HG02678 (cell line): ENCODE measurements at regions not wholly inside any gene's neighbourhood (a gene's known extent, or its start where the extent isn't known, plus 50 kb on each side); places are given as distances from the start of the nearest gene placed in this dataset.
"Not testable (repeated sequence)": the region's sequence is repeated elsewhere in the genome, so short reads cannot be mapped to it uniquely, and the experiment has no call there.

Source experiments
- ATAC-seq: cut with Tn5 transposase; IDR thresholded peaks from one replicate; pipeline ENCODE4 v1.9.1; 2021; ENCODE audit warnings: mild to moderate bottlenecking, moderate library complexity; ENCODE audit not compliant: unreplicated experiment

DNA sequence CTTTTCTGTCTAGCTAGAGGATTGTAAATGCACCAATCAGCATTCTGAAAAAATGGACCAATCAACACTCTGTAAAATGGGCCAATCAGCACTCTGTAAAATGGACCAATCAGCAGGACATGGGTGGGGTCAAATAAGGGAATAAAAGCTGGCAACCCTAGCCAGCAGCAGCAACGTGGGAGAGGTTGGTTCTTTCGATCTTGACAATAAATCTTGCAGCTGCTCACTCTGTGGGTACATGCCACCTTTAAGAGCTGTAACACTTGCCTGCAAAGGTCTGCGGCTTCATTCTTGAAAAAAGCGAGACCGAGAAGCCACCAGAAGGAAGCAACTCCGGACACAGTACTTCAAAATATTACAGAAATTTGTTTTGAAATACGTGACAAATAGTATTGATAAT is 424.6 kb upstream of the CDH9 start:
- no peak for ATAC-seq

DNA sequence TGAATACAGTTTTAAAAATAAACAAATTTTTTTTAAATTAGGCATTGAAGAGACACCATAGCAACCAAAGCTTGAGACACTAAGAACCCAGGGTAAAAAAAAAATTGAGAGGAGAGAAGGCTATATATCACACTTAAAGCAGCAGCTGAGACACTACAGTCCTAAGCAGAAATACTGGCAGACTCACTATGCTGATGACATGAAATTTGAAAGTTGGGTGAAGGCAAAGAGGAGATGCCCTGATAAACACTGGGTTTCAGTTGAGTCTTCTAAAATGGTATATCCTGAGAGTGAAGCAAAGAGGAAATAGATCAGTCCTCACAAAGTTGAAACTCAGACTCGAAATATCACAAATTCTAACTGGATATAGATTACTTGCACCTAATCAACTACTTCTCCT is 419.9 kb upstream of the CDH9 start:
- ATAC-seq, result no peak

DNA sequence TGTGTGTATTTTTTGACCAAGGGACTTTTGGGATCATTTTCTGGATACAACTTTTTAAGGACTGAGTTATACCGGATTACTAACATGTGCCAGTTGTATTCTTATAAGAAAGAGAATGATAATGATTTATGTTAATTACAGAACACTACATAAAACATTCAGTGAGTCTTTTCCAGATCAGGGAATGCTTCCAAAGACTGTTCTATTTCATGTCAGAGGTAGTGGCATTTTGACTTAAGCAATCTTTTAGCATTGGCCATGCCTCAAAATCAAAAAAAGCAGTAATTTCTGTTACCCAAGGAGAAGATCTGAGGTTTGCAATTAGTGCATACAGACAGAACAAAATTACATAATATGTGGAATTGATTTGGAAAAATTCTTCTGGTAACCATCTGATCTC is 413.0 kb upstream of the CDH9 start:
- ATAC-seq, result no peak

DNA sequence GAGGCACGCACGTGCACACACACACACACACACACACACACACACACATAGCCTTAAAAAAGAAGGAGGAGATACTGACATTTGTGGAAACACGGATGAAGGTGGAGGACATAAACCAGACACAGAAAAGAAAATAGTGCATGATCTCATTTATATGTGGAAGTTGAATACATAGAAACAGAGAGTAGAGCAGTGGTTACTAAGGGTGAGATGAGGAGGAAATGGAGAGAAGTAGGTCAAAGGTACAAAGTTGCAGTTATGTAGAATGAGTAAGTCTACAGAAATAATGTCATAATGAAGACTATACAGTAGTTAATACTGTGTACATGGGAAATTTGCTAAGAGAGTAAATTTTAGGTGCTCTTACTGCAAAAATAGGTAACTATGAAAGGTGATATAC is 412.2 kb upstream of the CDH9 start:
- no peak for ATAC-seq

DNA sequence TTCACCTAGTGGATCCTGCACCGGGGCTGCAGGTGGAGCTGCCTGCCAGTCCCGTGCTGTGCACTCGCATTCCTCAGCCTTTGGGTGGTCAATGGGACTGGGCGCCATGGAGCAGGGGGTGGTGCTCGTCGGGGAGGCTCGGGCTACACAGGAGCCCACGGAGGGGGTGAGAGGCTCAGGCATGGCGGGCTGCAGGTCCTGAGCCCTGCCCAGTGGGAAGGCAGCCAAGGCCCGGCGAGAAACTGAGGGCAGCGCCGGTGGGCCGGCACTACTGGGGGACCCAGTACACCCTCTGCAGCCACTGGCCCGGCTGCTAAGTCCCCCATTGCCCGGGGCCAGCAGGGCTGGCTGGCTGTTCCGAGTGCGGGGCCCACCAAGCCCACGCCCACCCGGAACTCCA is 401.0 kb upstream of the CDH9 start:
- not testable (repeated sequence) for ATAC-seq

DNA sequence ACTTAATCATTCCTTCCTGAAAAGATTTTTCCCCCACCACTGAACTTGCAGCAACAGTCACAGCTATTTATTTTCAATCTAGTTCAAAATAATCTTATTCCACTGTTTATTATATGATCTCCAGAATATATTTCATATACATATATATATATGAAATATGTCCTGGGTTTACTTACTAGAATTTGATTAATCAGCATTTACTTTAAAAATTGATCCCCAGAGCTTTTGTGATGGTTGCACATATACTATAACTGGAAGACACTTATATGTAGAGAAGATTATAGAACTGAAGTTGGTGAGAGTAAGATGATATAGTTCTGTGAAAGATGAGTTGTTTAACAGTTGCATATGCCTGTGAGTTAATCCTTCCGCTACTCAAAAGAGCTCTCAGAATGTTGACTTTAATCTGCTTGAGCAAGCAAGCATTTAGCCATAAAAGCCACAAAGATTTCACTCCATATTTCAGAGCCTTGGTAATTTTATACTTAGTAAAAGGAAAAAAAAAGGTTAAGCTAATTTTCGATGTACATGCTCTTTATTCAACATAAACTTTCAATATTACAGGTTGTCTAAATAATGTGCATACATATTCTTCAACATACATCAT is 399.3 kb upstream of the CDH9 start:
- no peak for ATAC-seq

DNA sequence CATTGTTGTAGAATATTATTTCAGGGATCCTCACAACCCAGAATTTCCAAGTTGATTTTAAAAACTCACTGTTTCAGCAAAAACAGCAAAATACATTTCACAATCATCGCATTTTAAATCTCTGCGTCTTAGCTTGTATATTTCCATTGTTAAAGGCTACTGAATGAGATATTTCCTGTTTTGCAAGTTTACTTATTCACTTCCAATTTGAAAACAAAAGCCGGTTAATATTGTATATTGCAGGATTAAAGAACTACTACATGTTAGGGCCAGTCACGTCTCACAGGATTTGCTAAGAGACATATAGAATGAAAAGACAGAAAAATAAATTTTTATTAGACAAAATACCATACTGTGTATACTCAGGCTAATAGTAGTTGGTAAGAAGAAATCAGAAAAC is 395.9 kb upstream of the CDH9 start:
- ATAC-seq, result no peak

DNA sequence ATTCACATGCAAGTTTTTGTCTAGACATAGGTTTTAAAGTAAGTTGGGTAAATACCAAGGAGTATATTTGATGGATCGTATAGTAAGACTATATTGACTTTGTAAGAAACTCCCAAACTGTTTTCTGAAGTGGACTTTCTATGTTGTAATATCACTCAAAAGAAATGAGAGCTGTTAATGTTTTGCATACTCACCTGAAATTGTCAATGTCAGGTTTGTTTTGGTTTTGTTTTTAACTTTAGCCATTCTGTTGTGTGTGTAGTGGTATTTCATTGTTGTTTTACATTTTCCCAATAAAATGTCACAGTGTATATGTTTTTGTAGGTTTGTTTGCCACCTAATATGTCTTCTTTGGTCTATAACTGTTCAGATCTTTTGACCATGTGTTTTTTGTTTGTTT is 375.7 kb upstream of the CDH9 start:
- ATAC-seq, result no peak

DNA sequence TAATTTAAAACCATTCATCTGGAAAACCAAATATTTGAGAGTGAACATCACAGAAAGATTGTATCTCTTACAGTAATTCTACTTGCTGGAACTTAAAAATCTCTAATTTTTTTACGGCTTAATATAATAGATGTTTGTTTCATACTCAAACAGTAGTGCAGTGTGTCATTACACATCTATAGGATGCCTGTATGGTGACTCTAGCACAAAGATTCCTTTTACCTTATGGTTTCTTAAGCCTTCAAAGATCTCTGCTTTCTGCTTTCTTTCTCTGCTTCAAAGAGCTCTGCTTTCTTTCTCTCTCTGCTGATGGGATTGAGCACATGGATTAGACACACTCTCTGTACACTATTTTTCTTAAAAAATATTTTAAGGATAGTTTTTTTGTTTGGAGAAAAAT is 374.0 kb upstream of the CDH9 start:
- ATAC-seq, result no peak

DNA sequence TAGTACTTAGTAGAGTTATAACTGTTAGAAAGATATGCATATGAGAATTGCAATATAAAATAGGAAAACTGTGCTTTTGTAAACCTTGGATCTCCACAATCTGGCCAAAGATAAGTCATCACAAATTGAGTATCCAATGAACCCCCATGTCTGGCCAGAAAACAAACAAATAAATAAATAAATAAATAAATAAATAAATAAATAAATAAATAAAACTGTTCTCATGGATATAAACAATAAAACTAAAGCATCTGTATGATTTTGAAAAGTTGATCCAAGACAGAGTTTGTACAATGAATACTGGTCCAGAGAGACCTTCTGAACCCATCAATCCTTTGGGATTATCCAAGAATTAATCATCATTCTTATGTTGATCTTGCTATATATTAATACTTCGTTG is 367.6 kb upstream of the CDH9 start:
- no peak for ATAC-seq

DNA sequence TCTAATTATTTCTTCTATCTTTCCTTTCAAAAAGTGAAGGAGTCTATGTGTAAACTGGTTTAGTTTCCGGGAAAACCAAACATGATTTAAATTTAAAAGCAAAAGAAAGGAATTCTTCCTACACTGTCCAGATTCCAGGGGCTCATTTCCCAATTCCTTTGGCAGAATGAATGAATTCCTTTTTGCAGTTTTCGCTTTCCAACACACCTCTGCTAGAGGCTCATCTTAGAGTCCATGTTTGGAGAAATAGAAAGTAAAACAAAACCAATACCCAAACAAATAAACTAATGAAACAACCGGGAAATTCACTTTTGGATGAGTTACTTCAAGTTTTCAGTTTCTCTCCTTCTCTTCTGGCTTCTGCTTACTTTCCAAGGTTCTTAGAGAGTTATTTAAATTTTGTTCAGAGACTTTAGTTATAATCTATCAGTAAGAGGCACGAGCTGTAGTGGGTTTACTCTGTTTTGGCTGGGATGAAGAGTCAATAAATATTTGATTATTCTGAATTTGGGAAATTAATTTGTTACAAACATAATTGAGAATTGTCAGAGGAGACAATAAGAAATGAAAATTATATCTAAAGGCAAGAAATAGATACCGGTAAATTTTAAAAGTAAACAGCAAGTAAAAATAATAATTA is 365.0 kb upstream of the CDH9 start:
- ATAC-seq, result no peak

DNA sequence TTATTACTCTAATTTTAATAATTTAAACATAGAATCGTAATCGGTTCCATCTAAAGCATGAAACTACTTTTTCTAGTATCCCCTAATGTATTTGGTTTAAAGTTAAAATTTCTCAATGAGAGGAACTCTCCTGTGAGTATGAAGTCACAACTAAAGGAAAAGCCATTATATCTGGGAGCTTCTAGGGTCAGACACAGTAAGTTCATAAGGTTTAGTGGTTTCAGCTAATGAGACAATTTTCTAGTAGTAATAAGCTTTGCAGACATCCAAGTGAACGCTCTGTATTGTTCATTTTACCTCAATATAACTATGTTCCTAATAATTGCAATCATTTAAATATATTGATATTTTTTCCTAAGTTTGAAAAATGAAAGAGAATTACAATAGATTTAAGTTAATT is 364.4 kb upstream of the CDH9 start:
- ATAC-seq, result no peak

DNA sequence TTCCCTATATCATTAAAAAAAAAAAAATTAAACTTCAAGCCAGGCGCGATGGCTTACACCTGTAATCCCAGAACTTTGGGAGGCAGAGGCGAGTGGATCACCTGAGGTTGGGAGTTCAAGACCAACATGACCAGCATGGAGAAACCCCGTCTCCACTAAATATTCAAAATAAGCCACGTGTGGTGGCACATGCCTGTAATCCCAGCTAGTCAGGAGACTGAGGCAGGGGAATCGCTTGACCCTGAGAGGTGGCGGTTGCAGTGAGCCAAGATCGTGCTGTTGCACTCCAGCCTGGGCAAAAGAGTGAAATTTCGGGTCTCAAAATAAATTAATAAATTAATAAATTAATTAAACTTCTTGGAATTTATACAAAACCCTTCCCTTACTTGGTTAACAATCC is 358.6 kb upstream of the CDH9 start:
- ATAC-seq, result no peak

DNA sequence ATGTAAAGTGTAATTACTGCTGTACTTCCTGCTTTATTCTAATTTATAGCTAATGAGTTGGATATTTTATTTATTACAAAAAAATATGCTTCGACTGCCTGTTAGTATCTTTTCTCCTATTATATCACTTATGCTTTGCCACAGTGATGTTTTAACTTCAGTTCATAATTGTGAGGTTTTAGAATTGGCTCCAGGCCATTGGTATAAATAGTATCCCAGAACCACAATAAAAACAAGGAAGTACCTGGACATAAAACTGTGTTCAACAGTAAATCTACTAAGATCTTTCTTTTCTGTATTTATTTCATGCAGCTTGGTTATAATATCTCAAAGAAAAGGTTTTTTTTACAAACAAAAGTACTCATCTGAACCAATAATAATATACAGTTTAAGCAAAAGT is 354.3 kb upstream of the CDH9 start:
- ATAC-seq, result no peak

DNA sequence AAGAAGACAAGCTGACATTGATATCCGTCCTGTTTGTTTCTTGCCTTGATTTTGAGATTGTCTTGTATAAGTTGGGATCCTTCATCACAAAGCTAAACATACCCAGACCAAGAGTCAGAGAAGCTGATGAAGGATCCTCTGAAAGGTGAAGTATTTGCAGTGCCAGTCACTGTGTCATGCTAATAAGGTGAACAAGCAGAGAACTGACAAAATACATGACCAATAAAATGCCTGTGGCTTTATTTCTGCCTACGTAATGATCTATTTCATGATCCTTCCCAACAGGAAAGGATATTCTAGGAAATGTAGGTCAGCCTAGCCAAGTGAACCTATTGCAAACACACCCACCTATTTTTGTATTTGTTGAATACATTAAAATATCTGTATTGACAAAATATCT is 351.3 kb upstream of the CDH9 start:
- ATAC-seq, result no peak

DNA sequence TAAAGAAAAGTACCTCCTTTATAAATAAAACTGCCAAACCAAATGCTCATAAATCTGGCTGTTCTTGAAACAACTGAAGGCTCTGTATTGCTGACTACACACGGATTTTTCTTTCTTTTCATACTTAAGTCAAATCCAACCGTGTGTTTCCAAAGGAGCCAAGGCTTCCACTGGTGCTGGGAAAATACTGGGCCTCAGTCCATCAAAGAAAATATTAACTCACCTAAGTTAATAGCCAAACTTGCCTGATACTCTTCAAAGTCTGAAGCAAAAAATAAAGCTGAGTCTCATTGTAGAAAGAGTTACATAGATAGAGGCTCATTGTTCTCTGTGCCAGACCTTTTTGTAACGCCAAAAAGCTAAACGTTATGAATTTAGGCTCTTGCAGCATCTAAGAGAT is 350.4 kb upstream of the CDH9 start:
- no peak for ATAC-seq

DNA sequence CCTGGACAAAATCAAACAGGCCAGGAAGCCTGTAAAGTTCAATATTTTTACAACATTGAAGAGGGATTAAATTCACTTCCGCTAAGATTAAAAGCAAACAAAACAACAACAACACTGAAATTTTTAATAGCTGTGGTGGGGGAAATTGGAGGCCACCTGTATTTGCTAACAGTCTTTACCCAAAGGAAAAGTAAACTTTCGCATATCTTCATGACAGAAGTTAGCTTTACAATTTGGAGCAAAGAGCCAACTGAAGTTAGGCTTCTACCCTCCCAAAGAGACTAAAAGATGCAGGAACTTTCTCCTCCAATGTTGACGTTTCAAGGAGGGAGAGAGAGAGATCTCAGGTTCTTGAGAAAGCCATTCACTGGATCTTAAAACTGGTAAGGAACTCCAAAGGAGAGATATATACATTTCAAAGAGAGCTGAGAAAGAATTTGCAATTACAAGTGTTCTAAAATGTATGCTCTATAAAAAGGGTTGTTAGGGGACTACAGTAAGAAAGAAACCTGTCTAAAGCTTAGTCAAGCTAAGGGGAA is 349.2 kb upstream of the CDH9 start:
- ATAC-seq, result no peak

DNA sequence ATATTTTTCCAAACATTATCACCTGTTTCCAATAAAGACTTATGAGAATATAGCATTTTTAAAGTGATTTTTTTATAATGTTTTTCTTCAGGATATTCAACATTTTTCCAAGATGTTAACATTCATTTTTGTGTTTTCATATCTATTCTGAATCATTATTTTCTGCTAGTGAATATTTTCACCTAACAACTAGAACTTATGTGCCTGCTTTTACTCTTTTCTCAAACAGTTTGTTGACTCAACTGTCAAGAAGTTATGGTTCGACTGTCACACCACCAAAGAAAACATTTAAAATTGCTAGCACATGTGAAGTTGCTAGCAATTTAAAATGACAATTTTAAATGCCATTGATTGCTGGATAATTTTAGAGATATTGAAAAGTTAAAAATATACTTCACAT is 343.3 kb upstream of the CDH9 start:
- no peak for ATAC-seq

DNA sequence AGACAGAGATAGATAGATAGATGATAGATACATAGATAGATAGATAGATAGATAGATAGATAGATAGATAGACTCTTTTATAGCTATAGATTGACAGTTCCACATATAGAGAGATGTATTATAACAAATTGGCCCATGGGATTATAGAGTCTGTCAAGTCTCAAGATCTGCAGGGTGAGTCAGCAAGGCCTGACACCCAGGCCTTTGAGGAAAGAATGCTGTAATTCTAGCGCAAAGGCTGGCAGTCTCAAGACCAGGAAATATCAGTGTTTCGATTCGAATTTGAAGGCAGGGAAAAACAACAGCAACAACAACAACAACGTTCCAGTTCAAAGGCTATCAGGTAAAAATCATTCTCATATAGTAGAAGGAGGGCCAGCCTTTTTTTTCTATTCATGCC is 339.2 kb upstream of the CDH9 start:
- no peak for ATAC-seq

DNA sequence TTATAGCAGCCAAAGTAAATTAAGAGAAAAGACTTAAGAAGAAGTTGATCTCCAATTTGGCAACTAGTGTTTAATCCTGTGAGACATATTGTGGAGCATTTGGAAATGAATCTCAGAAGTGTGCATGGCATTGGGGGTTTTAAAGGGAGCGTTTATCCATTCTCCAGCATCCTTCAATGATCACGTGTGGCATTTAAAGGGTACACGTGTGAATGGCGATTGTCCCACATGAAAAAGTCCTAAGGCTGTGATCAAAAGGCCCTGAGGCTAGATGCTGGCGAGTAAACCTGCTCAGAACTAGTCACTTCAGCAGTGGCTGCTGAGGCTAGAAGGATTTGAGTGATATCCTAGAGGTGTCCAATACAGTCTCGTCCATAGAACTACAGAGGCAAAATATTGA is 315.6 kb upstream of the CDH9 start:
- no peak for ATAC-seq

DNA sequence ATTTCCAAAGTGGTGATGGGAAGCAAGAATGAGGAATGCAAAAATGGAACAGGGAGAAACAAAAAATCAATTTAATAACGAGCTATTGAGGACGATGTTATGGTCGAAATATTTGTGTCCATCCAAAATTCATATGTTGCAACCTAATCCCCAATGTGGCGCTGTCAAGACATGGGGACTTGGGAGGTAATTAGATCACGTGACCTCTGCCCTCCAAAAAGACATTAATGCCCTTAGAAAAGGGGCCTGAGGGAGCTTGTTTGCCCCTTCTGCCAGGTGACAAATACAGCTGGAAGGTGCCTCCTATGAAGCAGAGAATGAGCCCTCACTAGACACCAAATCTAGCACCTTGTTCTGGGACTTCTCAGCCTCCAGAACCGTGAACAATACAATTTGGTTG is 315.2 kb upstream of the CDH9 start:
- no peak for ATAC-seq

DNA sequence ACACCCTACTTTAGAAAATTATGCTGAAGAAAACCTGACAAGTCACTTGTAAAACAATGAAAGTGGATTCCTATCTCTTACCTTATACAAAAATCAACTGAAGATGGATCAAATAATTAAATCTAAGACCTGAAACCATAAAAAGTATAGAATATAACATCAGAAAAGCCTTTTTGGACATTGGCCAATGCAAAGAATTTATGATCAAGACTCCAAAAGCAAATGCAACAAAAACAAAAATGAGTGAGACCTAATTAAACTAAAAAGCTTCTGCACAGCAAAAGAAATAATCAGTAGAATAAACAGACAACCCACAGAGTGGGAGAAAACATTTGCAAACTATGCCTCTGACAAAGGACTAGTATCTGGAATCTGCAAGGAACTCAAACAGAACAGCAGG is 303.0 kb upstream of the CDH9 start:
- no peak for ATAC-seq

DNA sequence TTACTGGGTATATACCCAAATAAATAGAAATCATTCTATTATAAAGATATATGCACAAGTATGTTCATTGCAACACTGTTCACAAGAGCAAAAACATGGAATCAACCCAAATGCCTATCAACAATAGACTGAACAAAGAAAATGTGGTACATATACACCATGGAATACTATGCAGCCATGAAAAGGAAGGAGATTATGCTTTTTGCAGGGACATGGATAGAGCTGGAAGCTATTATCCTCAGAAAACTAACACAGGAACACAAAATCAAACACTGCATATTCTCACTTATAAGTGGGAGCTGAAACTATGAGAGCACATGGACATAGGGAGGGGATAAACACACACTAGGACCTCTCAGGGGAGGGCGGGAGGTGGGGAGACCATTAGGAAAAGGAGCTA is 298.4 kb upstream of the CDH9 start:
- no peak for ATAC-seq
